Stimulated activated CD8-positive, alpha-beta memory T cell treated with anti-CD3 and anti-CD28 coated beads, Interleukin-4, amount 100 ng/mL, for 4 hours (primary cell): ENCODE measurements at regions not wholly inside any gene's neighbourhood (a gene's known extent, or its start where the extent isn't known, plus 50 kb on each side); places are given as distances from the start of the nearest gene placed in this dataset.
"Not testable (repeated sequence)": the region's sequence is repeated elsewhere in the genome, so short reads cannot be mapped to it uniquely, and the experiment has no call there.

Source experiments
- DNase-seq, 2 donors: peaks; one replicate each; pipeline ENCODE4 v3.0.0-alpha.2; 2020; ENCODE audit warnings: low read depth in 2 of 2, low spot score in 1 of 2

DNA sequence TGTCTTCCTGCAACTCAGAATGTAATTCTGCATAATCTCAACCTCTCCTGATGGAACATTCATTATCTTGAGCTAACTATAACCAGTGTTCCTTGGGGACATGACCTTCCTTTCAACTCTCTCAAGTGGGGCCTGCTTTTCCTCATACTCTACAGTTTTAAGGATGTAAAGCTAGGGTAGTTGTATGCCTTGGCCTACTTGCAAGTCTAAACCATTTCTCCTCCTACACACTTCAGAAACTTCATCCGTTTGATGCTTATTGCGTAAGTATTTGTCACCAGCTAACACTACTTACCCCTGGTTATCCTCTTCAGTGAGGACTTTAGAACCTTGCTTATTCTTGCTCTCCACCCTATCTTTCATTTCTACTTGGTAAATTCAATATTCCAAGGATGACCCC lies 548.9 kb downstream of the HINT1 start:
- DNase-seq, result no peak

DNA sequence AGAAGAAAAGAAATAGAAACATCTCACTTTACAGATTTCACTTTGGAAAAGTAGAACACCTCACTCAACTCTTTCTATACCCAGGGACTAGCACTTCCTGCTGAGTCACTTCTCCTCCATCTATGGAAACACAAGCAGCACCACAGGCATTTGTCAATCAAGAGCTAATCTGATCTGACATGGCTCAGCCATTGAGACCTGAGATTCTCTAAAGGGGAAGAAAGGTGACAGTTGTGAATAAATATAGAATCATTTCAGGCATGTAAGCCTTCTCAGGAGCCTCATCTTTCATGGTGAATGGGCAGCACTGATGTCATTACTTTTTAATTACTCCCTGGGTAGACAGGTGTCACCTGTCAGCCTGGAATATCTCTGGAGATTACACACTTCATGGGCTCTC lies 559.8 kb downstream of the HINT1 start:
- DNase-seq, result no peak

DNA sequence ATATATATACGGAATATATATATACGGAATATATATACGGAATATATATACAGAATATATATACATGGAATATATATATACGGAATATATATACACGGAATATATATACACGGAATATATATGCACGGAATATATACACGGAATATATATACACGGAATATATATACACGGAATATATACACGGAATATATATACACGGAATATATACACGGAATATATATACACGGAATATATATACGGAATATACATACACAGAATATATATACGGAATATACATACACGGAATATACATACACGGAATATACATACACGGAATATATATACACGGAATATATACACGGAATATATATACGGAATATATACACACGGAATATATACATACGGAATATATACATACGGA lies 568.4 kb downstream of the HINT1 start:
- DNase-seq, result not testable (repeated sequence)

DNA sequence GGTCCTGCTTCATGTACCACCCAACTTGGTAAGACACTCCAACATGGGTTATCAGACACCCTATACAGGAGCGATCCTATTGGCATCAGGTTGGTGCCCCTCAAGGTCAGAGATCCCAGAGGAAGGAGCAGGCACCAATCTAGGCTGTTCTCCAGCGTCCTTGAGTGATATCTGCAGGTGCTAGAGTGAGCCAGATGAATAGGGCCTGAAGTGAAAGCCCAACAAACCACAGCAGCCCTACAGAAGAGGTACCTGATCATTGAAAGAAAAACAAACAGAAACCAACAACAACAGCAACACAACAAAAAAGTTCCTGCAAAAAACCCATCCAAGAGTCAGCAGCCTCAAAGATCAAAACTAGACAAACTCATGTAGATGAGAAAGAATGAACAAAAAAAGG lies 584.8 kb downstream of the HINT1 start:
- no peak for DNase-seq

GRCh38 chr5:130578354-130578753 lies 586.7 kb downstream of the HINT1 start:
- no peak for DNase-seq

DNA sequence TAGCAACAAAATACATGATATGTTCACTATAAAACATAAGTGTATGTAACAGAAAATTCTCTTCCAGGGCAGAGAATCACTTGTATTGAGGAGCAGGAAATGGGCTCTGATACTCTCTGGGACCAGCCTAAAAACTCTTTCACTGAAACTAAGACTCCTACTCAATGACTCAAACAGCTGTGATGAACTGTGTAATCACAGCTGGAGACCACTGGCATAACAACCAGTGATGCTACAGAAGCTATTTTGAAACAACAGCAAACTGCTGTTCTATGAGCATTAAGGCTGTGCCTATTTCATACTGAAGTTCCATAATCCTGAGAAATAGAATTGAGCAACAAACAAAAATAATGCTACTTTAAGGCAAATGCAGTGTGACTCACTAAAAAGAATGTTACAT lies 594.0 kb downstream of the HINT1 start:
- DNase-seq, result no peak

GRCh38 chr5:130568791-130569190 lies 596.3 kb downstream of the HINT1 start:
- no peak for DNase-seq

GRCh38 chr5:130555429-130555828 lies 609.6 kb downstream of the HINT1 start:
- DNase-seq, result no peak

- DNase-seq, result no peak
Observed at GRCh38 chr5:130550562-130550928, 614.5 kb downstream of the HINT1 start.

DNA sequence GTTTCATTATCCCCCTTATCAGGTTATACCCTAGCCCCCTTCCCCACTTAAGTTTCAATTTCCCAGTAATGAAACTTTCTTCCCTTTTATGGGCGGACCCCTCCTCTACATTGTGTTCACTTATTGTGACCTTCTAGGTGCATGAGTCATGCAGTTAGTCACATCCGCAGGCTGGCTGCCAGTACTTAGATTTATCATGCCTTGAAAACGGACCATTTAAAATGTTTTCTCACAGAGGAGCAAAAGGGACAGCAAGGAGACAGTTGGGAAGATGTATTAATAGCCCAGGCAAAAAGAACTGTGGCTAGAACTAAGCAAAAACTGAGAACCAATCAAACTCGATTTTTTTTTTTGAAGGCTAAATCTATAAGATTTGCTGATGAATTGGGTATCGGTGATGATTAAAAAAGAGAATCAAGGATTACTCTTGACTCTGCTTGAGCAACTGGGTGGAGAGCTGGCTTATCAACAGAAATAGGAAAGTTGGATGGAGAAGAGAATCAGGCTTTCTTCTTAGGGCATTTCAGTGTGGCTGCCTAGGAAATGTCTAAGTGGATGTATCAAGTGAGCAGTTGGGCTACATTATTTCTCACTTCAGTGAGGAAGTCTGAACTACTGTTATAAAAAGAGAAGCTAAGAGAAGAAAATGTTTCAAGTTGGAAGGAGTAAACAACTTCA lies 615.0 kb downstream of the HINT1 start:
- DNase-seq, result no peak

GRCh38 chr5:130546211-130546610 lies 618.8 kb downstream of the HINT1 start:
- no peak for DNase-seq

GRCh38 chr5:130545291-130545690 lies 619.8 kb downstream of the HINT1 start:
- no peak for DNase-seq

DNA sequence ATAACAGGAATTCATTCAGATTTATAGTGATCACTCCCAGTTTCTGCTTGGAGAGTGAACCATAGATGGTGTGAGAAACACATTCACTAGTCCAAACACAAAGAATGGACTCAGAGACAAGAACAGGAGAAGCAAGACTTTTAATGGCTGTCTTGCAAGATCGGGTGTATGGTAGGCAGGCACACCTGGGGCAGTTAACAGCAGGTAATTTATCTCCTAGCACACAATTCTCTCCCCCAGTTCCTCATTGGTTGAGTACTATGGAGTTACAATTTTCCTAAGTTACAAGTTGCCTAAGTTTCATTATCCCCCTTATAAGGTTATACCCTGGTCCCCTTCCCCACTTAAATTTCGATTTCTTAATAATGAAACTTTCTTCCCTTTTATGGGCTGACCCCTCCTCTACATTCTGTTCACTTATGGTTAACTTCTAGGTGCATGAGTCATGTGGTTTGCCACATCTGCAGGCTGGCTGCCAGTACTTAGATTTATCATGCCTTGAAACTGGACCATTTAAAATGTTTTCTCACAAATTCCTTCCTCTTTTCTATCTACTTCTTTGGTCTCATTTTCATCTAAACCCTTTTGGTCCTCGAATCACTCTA lies 623.3 kb downstream of the HINT1 start:
- DNase-seq, result no peak

- no peak for DNase-seq
Observed at GRCh38 chr5:130536691-130537090, 628.4 kb downstream of the HINT1 start.

GRCh38 chr5:130532786-130533185 lies 628.5 kb downstream of the CHSY3 start:
- no peak for DNase-seq

GRCh38 chr5:130529511-130530485 lies 625.5 kb downstream of the CHSY3 start:
- no peak for DNase-seq

GRCh38 chr5:130529111-130529510 lies 624.8 kb downstream of the CHSY3 start:
- DNase-seq, result no peak

DNA sequence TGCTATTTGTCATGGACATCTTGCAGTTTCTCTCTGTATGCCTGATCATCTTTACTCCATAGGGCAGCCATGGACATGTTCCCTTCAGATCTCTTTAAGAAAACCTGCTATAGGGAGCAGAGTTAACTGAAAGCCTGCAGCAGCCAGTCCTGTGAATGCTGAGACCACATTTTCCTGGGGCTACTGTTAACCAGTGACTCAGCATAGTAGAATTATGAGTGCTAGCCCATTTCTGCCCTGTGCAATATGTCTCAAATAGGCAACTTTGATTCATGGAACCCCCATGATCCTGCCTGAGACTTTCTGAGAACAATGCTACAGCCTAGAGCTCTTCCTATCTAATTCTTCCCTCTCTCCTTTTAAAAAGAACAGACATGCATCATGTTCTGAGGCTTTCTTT lies 624.2 kb downstream of the CHSY3 start:
- DNase-seq, result no peak

- no peak for DNase-seq
Observed at GRCh38 chr5:130526708-130527107, 622.4 kb downstream of the CHSY3 start.

- no peak for DNase-seq
Observed at GRCh38 chr5:130520211-130520610, 615.9 kb downstream of the CHSY3 start.

GRCh38 chr5:130514984-130515690 lies 610.9 kb downstream of the CHSY3 start:
- DNase-seq, result no peak
